ENCODE measurements at regions not wholly inside any gene's neighbourhood (a gene's known extent, or its start where the extent isn't known, plus 50 kb on each side); places are given as distances from the start of the nearest gene placed in this dataset.
"Not testable (repeated sequence)": the region's sequence is repeated elsewhere in the genome, so short reads cannot be mapped to it uniquely, and the experiment has no call there.

GRCh38 chr1:37360011-37360410 is 114.4 kb upstream of the ZC3H12A start:
- DNase-seq = no peak
- H3K36me3 Mint-ChIP-seq (ENCODE audit: insufficient read depth, unreplicated experiment) = no peaks in the 10 kb centered on the region
- BruUV-seq (replicated peaks) = no TSS peak
- H3K4me1 Mint-ChIP-seq (ENCODE audit: low read depth, unreplicated experiment) = no peaks in the 10 kb centered on the region
- no peaks in the 10 kb centered on the region for H3K9me3 Mint-ChIP-seq (ENCODE audit: low read depth, unreplicated experiment)
- intact Hi-C loops (cut with micrococcal nuclease; ENCODE audit: unreplicated experiment) = no loop called here
- H3K27me3 Mint-ChIP-seq (ENCODE audit: unreplicated experiment) = peaks cover 97% of the 10 kb centered on the region
- CTCF ChIA-PET = no interaction called here
- no peak overlapping the region for H3K27ac Mint-ChIP-seq (ENCODE audit: unreplicated experiment)
- TF ChIP-seq CTCF (IDR thresholded peaks at IDR 0.05; ENCODE audit: unreplicated experiment) = no peak
- no peak overlapping the region for H3K4me3 Mint-ChIP-seq (ENCODE audit: low read depth, unreplicated experiment)

DNA sequence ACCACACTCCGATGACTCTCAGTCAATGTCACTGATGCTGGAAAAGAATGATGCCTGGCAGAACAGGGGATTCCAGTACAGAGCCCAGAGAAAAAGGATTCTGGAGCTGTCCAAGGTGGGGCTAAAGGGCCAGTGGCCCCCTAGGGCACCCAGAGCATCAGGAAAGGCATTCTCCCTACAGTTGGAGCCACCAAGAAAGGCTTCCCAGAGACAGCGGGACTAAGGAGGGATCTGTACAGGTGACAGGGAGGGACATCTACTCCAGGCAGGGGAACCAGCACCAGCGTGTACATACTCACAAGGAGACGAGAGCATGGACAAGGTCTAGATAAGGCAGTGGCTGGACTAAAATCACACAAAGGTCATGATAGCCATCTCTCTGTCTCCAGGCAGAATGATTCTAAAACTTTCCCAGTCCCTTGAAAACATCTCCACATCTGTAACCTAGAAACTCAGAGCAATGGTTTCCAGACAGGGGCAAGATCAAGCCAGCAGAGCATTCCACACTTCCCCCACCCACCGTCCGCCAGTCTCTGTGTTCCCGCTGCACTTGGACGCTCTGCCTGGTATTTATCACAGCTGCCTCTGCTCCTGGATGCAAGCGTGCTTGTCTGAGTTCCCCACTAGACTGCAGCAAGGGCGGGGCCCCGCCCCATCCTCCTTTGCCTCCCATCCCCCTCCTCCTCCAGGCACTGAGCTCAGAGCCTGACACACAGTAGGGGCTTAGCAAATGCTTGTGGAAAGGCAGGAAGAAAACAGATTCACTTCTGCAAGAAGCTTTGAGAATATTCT is 111.6 kb upstream of the ZC3H12A start:
- H3K4me1 Mint-ChIP-seq (ENCODE audit: low read depth, unreplicated experiment) = no peaks in the 10 kb centered on the region
- no peak for TF ChIP-seq CTCF (IDR thresholded peaks at IDR 0.05; ENCODE audit: unreplicated experiment)
- no peak overlapping the region for H3K4me3 Mint-ChIP-seq (ENCODE audit: low read depth, unreplicated experiment)
- no peak overlapping the region for H3K27ac Mint-ChIP-seq (ENCODE audit: unreplicated experiment)
- no peaks in the 10 kb centered on the region for H3K36me3 Mint-ChIP-seq (ENCODE audit: insufficient read depth, unreplicated experiment)
- H3K9me3 Mint-ChIP-seq (ENCODE audit: low read depth, unreplicated experiment) = no peaks in the 10 kb centered on the region
- BruUV-seq (replicated peaks) = no TSS peak
- CTCF ChIA-PET = no interaction called here
- intact Hi-C loops (cut with micrococcal nuclease; ENCODE audit: unreplicated experiment) = no loop called here
- no peak for DNase-seq
- peaks cover 97% of the 10 kb centered on the region for H3K27me3 Mint-ChIP-seq (ENCODE audit: unreplicated experiment)

GRCh38 chr1:37363535-37363934 is 110.8 kb upstream of the ZC3H12A start:
- Mint-ChIP-seq H3K27ac (ENCODE audit: unreplicated experiment) (no peak overlapping the region), H3K36me3 (ENCODE audit: insufficient read depth, unreplicated experiment) (no peaks in the 10 kb centered on the region), H3K4me3 (ENCODE audit: low read depth, unreplicated experiment) (no peak overlapping the region), H3K27me3 (ENCODE audit: unreplicated experiment) (peaks cover 97% of the 10 kb centered on the region), H3K4me1 (ENCODE audit: low read depth, unreplicated experiment) (no peaks in the 10 kb centered on the region), H3K9me3 (ENCODE audit: low read depth, unreplicated experiment) (no peaks in the 10 kb centered on the region)
- TF ChIP-seq CTCF (IDR thresholded peaks at IDR 0.05; ENCODE audit: unreplicated experiment) = no peak
- BruUV-seq (replicated peaks) = no TSS peak
- CTCF ChIA-PET = no interaction called here
- DNase-seq = no peak
- intact Hi-C loops (cut with micrococcal nuclease; ENCODE audit: unreplicated experiment) = no loop called here

DNA sequence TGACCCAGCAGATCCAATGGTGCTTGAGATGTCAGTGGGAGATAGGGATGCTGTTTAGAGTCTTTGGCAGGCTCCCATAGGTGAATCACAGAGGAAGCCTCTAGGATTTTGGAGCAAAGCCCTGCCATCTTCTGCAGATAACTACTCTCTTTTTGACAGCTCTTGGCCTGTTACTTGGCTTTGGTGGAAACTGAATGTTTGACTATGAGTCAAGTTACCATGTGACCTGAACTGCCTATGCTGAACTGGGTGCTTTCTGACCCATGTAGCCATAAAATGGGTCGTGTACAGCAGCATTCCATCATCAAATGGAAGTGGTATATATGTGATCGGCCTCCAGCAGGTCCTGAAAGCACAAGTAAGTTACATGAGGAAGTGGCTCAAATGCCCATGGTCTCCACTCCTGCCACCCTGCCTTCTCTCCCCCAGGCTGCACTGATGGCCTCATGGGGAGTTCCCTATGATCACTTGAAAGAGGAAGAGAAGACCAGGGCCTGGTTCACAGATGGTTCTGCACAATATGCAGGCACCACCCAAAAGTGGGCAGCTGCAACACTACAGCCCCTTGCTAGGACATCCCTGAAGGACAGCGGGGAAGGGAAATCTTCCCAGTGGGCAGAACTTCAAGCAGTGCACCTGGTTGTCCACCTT is 105.6 kb upstream of the ZC3H12A start:
- DNase-seq; H3K27ac Mint-ChIP-seq (ENCODE audit: unreplicated experiment); BruUV-seq (replicated peaks); H3K4me1 Mint-ChIP-seq (ENCODE audit: low read depth, unreplicated experiment); intact Hi-C loops (cut with micrococcal nuclease; ENCODE audit: unreplicated experiment); CTCF ChIA-PET; H3K4me3 Mint-ChIP-seq (ENCODE audit: low read depth, unreplicated experiment); H3K9me3 Mint-ChIP-seq (ENCODE audit: low read depth, unreplicated experiment); H3K36me3 Mint-ChIP-seq (ENCODE audit: insufficient read depth, unreplicated experiment): not testable (repeated sequence)
- peaks cover 96% of the 10 kb centered on the region for H3K27me3 Mint-ChIP-seq (ENCODE audit: unreplicated experiment)

GRCh38 chr1:37372302-37372701 is 102.1 kb upstream of the ZC3H12A start:
- Mint-ChIP-seq H3K36me3 (ENCODE audit: insufficient read depth, unreplicated experiment) (no peaks in the 10 kb centered on the region), H3K27ac (ENCODE audit: unreplicated experiment) (no peak overlapping the region), H3K4me1 (ENCODE audit: low read depth, unreplicated experiment) (no peaks in the 10 kb centered on the region), H3K27me3 (ENCODE audit: unreplicated experiment) (peaks cover 77% of the 10 kb centered on the region), H3K9me3 (ENCODE audit: low read depth, unreplicated experiment) (no peaks in the 10 kb centered on the region), H3K4me3 (ENCODE audit: low read depth, unreplicated experiment) (no peak overlapping the region)
- no TSS peak for BruUV-seq (replicated peaks)
- intact Hi-C loops (cut with micrococcal nuclease; ENCODE audit: unreplicated experiment) = no loop called here
- no peak for DNase-seq
- CTCF ChIA-PET = no interaction called here
- TF ChIP-seq CTCF (IDR thresholded peaks at IDR 0.05; ENCODE audit: unreplicated experiment) = no peak
